Occipital lobe (tissue), 1 donor: ENCODE measurements at regions not wholly inside any gene's neighbourhood (a gene's known extent, or its start where the extent isn't known, plus 50 kb on each side); places are given as distances from the start of the nearest gene placed in this dataset.

ENCODE experiments used
- DNase-seq: peaks from one replicate; lab custom pipeline; 2025; lab: John Stamatoyannopoulos, UW

DNA sequence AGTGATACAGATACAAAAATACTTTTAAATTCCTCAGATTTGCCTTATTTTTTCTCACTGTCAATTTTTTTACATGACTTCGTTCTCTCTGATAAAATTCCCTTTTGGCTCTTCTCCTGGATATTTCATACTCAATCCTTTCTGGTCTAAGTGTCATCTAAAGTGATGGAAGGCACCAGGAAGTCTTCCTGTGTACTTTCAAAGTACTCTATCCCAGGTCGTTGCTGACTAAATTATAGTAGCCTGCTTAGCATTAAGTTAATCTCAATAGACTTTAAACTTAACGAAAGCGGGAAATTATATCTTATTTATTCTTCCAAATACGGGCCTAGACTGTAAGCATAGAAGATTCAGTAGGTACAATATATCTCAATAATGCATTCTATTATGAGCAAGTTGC, 67.8 kb downstream of the CASP12 start:
- no peak for DNase-seq

DNA sequence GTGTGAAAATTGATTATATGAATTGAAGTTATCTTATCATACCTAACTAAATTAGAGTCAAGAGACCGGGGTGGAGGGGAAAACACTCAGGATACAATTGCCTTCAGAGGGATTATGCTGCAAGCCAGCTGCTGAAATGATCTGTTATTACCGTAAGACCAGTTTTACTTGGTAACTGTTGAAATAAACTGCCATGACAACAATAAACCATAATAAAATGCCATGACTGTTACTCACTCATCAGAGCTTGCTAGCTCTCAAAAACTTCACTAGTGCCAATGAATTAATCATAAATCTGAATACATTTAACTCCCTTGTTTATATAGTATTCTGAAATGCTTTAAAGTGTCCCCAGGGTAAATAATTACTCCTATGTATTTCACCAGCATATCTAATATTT, 68.2 kb downstream of the CASP12 start:
- DNase-seq = no peak

DNA sequence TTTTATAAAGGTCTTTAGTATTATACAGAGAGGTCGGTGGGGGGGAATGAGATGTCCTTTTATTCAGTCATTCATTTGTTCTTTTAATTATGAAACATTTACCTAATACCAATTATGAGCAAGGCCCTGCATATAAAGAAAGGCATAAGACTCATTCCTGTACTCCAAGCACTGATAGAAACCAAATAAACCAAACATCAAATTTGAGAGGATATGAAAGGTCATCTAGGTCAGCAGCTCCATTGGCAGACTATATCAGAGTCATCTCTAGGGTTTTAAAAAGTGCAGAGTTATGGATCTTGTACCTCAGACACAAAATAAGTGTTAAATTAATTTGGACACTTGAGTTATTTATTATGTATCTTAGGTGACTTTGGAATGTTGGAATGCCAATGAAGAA, 71.5 kb downstream of the CASP12 start:
- no peak for DNase-seq

DNA sequence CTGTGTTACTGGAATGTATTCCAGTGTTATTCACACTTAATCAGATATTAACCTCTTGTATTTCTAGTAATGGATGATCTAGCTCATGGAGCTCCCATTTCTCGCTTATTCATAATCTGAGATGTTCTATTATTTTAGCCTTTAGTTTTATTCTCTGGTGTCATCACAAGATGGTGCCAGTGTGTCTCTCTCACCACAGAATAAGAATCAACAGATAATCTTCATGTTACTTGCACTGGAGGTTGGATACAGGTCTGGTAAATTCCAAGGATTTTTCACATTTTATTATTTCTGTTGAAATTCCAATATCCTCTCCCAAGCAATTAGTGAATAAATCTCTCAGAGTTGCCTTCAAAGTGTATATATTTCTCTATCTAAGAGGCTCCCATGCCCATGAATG, 74.6 kb downstream of the CASP12 start:
- no peak for DNase-seq

DNA sequence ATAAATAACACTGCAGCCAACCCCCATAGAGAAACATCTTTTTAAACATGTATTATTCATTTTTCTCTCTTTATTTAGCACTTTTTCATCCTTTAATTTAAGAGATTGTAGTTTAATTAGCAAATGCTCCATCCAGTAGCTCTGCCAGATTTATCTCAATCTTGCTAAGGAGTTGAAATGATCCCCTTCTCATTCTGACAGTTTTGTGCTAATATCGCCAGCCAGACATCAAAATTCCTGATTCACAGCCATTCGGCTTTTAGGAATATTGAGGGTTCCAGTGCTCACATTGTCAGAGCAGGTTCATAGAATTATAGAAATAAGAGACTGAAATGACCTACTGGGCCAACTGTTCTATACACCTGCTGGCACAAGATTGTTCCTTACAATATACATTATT, 77.8 kb downstream of the CASP12 start:
- no peak for DNase-seq

DNA sequence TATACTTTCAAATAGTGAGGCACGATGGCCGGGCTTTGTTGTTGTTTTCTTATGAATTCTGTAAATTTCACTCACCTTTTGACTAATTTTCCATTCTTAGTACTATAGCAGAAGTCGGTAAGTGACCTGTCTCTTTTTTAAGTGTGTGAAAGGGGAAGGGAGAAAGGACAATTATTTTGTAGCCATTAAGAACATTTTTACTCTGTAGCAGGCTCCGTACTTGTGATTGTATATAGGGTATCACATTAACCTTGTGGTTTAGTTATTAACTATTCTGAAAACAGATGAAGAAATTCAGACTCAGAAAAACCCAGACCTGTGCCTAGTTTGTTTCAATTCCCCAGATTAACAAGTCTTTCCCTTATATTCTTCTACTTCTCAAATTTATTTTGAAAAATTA, 78.7 kb downstream of the CASP12 start:
- DNase-seq = no peak

DNA sequence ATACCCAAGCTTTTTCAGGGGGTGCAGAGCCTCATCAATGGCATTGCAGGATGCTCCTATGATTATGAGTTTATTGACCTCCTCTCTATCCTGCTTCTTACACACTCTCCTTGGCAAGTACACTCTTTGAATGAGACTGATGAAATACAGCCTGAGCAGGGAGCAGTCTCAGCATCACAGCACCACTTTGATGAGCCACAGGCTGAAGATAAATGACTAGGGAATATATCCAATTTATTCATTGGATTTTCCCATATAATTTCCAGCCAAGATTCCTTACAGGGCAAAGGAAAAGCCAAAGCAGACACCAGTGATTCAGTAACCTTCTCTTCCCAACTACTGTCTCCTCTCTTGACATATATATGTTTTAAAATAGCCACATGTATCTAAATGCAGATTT, 79.2 kb downstream of the CASP12 start:
- no peak for DNase-seq

DNA sequence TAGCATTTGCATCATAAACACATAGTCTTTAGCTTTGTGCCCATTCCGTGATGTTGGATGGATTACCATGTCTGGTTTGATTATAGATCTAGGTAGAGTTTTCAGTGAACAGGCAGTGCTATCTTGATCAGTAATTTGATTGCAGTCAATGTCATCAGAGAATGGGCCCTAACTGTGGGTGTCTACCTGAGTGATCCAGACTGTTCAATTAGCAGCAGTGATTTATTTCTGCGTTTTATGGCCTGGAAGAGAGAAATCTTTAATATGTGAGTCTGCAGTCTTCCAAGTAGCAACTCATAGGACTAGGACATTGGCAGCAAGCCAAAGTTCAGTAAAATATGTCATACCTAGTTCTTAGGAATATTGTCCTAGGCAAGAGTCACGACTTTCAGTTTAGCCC, 80.3 kb downstream of the CASP12 start:
- no peak for DNase-seq

DNA sequence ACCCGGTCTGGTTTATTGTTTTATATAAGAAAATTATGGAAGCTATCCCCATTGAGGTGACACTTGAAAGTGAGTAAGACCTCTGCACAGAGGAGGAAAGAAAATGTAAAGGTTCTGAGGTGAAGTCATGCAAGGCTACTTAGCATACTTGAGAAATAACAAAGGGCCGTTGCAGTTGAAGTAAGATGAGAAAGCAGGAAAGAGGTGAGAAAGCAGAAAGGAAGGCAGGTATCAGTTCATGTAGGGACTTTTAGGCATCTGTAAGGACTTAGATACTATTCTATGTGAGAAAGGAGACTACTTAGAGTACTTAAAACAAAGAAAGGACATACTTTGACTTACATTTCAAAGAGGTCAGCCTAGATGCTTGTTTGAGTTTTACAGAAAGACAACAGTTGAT, 84.7 kb downstream of the CASP12 start:
- DNase-seq = no peak

DNA sequence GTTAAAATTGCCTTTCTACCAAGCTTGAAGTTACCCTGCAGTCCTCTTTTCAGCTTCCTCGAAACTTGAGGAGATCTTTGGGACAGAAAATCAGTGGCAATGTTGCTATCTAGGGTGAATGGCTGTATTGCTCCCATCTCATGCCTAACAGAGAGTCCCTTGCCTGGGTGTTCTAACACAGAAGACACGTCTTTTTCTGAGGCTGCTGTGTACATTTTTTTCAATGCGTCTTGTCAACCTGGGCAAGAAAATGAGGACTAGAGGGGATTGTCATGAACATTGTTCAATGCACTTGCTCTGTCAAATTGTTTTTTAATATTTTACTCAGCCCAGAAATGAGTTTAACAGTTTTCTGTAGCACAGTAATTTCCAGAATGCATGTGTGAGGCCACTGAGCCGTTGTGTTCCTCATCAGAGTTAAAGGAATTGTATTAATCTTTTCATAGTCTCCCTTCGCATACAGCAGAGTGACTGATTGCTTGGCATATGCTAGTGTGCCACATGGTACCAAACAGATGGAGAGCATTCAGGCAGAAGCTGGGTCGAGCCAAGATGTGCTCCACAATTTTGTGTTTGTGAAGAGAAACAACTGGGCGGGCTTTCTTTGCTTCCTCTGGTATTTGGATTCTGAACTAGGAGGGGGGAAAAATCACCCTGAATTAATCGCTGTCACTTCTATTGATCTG, 86.0 kb downstream of the CASP12 start:
- no peak for DNase-seq

DNA sequence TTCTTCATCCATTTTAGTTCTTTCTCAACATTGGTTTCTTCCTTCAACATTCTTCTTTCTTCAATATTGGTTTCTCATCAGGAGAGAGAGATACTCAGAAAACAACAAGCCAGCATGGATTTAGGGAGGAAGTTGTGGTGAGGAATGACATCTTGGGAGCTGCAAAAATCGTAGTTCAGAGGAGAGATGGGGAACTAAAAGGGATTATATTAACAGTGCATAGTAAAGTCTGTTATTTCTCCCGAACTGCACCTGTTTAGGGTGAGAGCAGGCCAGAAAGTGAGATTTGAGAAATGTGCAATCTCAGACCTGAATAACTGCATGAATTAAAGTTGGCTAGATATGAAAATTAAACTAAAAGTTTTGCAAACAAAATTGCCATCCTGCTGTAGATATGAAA, 94.5 kb downstream of the CASP12 start:
- no peak for DNase-seq

DNA sequence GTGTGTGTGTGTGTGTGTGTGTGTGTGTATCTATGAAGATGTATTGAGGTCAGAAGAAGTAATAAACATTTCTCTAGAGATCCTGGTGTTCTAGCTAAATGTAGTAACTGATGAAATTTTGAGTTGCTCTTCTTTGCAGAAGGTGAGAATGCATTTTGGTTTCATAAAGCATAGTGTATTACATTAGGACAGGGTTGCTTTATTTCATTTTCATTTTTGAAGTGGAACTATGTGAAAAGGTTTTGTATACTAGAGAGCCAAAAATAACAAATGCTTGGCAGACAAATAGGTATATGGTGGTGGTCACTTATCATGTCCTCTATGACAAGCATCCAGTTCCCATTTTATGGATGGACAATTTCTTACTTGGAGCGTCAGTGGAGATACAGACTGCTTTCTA, 99.0 kb downstream of the CASP12 start:
- DNase-seq = no peak

DNA sequence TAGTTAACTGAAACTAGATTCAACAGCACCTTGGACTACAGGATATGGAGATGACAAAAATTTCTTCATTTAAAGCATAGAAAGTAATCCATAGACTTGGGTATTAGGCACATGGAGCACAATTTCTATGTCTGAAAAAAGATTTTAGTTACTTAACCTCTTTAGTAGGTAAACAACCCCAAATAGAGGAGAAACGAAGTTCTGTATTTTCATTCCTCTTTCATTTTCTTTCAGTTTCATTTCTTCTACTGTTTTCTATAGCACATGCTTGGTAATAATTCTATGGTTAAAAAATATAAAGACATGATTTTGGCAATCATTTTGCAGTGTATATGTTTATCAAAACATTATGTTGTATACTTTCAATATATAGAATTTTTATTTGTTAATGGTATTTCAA, 99.5 kb downstream of the CASP12 start:
- DNase-seq = no peak

DNA sequence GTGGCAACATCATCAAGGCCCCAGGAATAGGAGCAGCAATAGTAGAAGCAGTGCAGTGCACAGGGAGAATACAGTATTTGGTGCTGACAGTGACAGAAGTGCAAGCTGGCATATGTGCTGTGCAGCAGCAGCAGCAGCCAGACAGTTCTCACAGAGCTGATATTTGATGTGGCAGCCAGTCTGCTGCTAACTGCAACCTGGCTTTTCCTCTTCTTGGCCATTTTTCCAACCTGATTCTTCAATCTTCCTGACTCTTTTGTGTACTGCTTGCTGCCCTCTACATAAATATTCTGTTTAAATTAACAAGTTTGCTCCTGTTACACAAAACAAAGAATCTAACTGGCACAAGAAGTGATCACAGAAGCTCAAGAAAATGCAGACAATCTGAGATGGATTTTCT, 102.0 kb downstream of the CASP12 start:
- DNase-seq = no peak

DNA sequence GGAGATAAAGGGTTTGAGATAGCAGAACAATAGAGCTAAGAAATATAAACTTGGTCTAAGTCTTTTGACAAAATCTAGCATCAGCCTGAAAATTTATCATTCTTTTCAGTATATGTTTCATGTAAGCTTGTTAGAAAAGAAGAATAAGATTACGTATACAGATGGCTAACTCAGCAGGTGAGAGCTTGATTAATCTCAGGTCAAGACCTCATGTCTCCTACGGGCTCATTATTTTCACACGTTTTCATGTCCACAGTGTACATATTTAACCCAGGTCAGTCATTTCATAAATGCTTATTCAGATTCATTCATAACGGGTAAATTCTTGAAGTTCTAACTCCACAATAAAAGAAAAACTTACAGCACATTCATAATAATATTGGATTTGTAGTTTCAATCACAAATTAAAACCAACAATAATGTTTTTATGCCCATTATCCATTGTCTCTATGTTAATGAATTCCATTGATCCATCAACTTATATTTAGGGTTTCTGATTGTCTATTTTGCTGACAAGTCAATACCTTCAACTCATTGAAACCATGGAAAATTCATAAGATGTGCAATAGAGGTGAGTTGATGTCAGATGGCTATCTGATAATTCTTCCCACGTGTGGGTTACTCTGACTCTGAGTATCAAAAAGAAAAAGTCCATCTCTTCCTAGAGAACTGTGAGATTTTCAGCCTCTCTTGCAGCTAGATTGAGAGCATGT, 102.6 kb downstream of the CASP12 start:
- DNase-seq = no peak

DNA sequence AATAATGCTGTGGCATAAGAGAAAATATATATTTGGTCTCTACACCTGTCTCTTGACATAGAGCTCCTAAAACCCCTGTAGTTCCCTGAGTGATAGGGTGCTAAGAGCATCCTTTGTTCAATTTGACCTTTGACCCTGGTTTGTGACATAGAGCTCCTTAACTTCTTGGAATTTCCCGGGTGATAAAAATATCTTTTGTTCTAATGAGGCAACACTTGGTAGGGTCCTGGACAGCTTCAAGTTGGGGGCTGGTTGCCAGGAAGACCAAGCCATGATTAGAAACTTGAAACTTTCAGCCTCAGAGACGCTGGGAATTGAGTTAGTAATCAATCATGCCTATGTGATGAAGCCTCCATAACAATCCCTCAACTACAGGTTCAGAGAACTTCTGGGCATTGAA, 105.4 kb downstream of the CASP12 start:
- DNase-seq = no peak

DNA sequence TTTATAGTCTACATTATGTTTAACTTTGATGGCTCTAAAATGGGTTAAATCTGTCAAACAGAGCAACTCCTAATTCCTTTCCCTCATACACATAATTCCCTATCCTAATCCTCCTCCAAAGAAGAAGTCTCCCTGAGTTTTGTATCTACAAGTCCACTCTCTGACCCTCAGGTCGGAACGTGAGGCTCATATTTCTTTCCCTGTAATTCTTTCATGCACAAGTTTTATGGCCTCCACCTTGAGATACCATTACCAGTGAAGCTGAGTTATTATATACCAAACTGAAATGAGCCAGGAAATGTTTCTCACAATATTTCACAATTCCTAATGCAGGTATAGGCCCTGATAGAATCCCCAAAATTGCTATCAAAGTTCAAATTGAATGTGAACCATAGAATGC, 106.4 kb downstream of the CASP12 start:
- no peak for DNase-seq

DNA sequence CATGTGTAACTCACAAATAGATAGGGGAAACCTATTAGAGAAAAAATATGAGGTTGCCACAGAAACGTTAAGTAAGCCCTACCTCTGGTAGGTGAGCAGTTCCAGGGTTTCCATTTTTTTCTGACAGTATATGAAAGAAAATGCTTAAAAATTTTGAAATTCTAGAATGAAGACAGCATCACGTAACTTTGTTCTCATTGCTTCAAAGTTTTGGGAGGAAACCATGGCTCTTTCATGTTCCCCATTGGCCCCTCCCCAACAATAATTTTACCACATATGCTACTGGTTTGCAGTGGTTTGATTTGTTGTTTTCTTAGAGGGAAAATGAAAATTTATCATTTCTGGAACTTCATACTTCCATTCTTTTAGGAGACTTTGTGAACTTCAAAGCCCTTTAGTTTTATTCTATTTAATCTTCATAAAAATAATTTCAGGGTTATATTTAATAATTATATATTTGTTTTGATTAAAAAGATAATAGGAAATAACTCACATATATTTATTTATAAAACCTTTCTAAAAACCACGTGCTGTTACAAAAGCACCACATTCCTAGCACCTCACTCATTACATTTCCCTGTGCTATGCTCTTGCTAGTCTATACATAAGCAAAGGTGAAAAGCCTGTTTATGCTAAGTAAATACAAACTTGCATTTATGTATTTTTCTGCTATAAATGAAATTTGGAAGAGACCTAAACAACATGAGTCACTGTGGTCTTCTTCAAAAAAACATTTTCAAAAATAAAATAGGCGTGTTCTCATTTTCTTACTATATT, 113.4 kb downstream of the CASP12 start:
- no peak for DNase-seq

DNA sequence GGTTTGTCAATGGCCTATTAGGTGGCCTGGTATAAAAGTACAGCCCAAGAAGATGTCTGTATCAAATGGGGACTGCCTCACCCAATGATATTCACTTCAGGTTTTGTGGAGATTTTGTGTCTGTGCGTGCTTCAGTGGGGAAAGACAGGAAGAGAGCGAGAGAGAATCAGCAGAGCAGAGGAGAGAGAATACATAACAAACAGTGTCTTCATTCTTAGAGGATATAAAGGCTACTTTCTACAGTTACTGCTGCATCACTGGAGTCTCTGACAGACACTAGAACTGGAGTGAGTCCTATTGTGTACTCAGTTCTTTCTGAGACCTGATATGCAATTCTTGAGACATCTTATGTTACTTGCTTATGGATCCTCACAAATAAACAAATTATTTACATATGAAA, 115.0 kb downstream of the CASP12 start:
- DNase-seq = no peak

DNA sequence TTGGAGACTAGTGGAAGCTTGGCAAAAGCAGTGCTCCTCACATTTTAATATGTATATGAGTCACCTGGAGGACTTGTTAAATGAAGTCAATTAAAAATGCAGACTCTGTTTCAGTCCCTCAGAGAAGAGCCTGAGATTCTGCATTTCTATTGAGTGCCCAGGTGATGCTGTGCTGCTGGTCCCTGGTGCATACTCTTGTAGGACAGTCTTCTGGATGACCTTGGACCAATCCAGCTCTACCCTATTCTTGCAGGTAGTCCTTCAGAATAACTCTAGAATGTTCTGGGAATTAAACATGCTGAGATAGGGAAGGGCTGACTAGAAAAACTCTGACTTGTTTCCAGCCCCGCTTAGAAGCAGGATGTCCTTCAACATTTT, 115.9 kb downstream of the CASP12 start:
- no peak for DNase-seq

DNA sequence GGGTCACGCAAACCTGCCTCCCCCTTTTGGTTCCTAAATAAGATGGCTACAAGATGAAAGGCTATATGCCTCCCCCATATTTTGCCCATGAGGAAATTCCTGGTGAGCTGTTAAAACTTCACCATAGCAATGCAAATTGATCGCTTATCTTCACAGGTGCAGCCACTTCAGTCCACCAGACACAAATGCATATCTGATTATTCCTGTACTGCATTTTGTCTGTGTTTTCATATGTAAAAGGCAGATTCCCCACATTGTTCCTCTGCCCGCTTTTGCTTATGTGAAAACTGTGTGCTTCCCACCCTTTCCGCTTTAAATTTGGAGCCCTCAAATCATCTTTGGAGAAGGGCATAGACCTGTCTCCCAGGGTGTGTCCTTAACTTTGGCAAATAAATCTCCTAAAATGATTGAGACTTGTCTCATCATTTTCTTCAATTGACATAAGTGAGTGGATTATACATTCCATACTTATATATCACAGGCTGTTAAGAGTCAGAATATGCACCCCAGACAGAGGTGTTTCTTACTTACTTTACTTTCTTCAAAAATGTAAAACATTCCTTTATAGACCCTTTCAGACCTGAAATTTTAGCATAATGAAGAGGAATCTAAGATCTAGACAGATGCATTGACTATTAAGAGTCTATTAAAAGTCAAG, 116.4 kb downstream of the CASP12 start:
- no peak for DNase-seq

DNA sequence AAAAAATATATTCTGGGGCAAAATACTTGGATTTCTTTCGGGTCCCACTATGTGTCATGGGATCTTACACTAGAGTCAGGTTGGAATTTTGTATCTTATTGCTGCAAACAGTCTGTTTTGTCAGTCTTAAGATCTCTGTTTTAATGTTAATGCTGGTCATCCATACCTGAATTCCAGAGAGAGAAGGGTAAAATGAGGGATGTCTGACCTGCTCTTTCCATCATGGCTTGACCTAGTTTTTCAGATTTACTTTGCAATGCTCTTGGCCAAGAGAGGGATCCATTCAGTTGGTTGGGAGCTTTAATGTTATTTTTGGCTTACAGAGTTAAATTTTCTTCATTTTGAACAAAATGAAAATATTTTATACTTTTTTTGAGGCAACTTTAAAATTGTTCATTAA, 117.2 kb downstream of the CASP12 start:
- no peak for DNase-seq
